PC-3 (cell line): ENCODE measurements at regions not wholly inside any gene's neighbourhood (a gene's known extent, or its start where the extent isn't known, plus 50 kb on each side); places are given as distances from the start of the nearest gene placed in this dataset.

Source experiments
- ATAC-seq: fragments of 200-7000 bp; cut with Tn5 transposase; 2 replicates; pipeline ENCODE4 v1.9.1; 2020; ENCODE audit warnings: mild to moderate bottlenecking, moderate library complexity
- BruUV-seq: library from RNA; stranded (reverse); fragments of 400-500 nt; replicated peaks from 2 replicates; lab custom pipeline; 2021; lab: Mats Ljungman, UMichigan
- CTCF ChIA-PET: fragments of 300-600 bp; sonication (Branson Sonifier 250); formaldehyde crosslinking; loops from one replicate; lab custom pipeline; 2022; ENCODE audit warnings: antibody characterized with exemption; lab: Charles Lee
- POLR2A ChIA-PET: fragments of 300-600 bp; sonication (Branson Sonifier 250); formaldehyde crosslinking; loops from one replicate; lab custom pipeline; 2022; ENCODE audit warnings: antibody characterized with exemption; ENCODE audit not compliant: unreplicated experiment; lab: Charles Lee
- DNase-seq: peaks from one replicate; pipeline ENCODE4 v3.0.0-alpha.2; 2015
- H2AFZ ChIP-seq: fragments of 300-600 bp; sonication (generic); 2 replicates; pipeline ENCODE4 v1.6.0; 2016; ENCODE audit warnings: antibody characterized with exemption, low read length
- H3F3A ChIP-seq: fragments of 300-600 bp; sonication (generic); one replicate; pipeline ENCODE4 v1.6.0; 2017; ENCODE audit warnings: antibody characterized with exemption, low read length, control low read depth, mild to moderate bottlenecking; ENCODE audit not compliant: unreplicated experiment
- H3K27ac ChIP-seq: fragments of 300-600 bp; sonication (generic); 2 replicates; pipeline ENCODE4 v1.5.1; 2016; ENCODE audit warnings: mild to moderate bottlenecking, low read length
- H3K27me3 ChIP-seq: fragments of 300-600 bp; sonication (generic); 2 replicates; pipeline ENCODE4 v1.6.1; 2016; ENCODE audit warnings: low read length, mixed read lengths
- H3K36me3 ChIP-seq: fragments of 300-600 bp; sonication (generic); 2 replicates; pipeline ENCODE4 v1.6.1; 2016; ENCODE audit warnings: low read depth, mixed run types, low read length, mixed read lengths
- H3K4me1 ChIP-seq: fragments of 300-600 bp; sonication (generic); 2 replicates; pipeline ENCODE4 v1.5.1; 2016; ENCODE audit warnings: low read length; ENCODE audit not compliant: insufficient read depth
- H3K4me2 ChIP-seq: fragments of 300-600 bp; sonication (generic); 2 replicates; pipeline ENCODE4 v1.6.0; 2016; ENCODE audit warnings: low read length
- H3K4me3 ChIP-seq: fragments of 300-600 bp; sonication (generic); 2 replicates; pipeline ENCODE4 v1.5.1; 2016; ENCODE audit warnings: mild to moderate bottlenecking, low read length, mixed read lengths
- H3K79me2 ChIP-seq: fragments of 300-600 bp; sonication (generic); 2 replicates; pipeline ENCODE4 v1.6.1; 2017; ENCODE audit warnings: low read length, mixed read lengths
- H3K9ac ChIP-seq: fragments of 300-600 bp; sonication (generic); 2 replicates; pipeline ENCODE4 v1.6.0; 2016; ENCODE audit warnings: mild to moderate bottlenecking, low read length
- H3K9me2 ChIP-seq: fragments of 300-600 bp; sonication (generic); replicated peaks from 2 replicates; pipeline ENCODE4 v1.6.1; 2016; ENCODE audit warnings: mixed run types, low read length, mixed read lengths
- H3K9me3 ChIP-seq: fragments of 300-600 bp; sonication (generic); 2 replicates; pipeline ENCODE4 v1.6.1; 2016; ENCODE audit warnings: low read length, mixed read lengths
- H4K20me1 ChIP-seq: fragments of 300-600 bp; sonication (generic); 2 replicates; pipeline ENCODE4 v1.6.1; 2016; ENCODE audit warnings: low read length, mixed read lengths
- CTCF ChIP-seq: fragments of 300-600 bp; sonication (generic); conservative IDR thresholded peaks from 2 replicates; pipeline ENCODE4 v1.5.1; 2017; ENCODE audit warnings: antibody characterized with exemption, low read depth, mild to moderate bottlenecking, low read length
- EZH2 ChIP-seq: fragments of 300-600 bp; sonication (generic); IDR thresholded peaks from one replicate; pipeline ENCODE4 v1.6.1; 2017; ENCODE audit warnings: antibody characterized with exemption, mild to moderate bottlenecking, low read length; ENCODE audit not compliant: unreplicated experiment
- EZH2phosphoT487 ChIP-seq: fragments of 300-600 bp; sonication (generic); IDR thresholded peaks from 2 replicates; pipeline ENCODE4 v1.6.1; 2018; ENCODE audit warnings: mild to moderate bottlenecking, antibody characterized with exemption, low read length, borderline replicate concordance
- intact Hi-C: fragments of 100-400 bp; cut with micrococcal nuclease; formaldehyde crosslinking; loops from 2 replicates; pipeline ENCODE4 v1.9.0; 2023

- DNase-seq: no peak
- Histone ChIP-seq H3F3A (no peaks in the 10 kb centered on the region), H3K9me3 (no peaks in the 10 kb centered on the region), H2AFZ (no peak overlapping the region), H3K4me3 (no peak overlapping the region), H3K36me3 (no peaks in the 10 kb centered on the region), H3K79me2 (no peaks in the 10 kb centered on the region), H3K27ac (no peak overlapping the region), H3K4me1 (no peaks in the 10 kb centered on the region), H4K20me1 (no peaks in the 10 kb centered on the region), H3K9me2 (no peaks in the 10 kb centered on the region), H3K27me3 (no peaks in the 10 kb centered on the region), H3K4me2 (no peak overlapping the region), H3K9ac (no peak overlapping the region)
- no peak for ATAC-seq
- ChIA-PET CTCF (no interaction called here), POLR2A (no interaction called here)
- TF ChIP-seq EZH2: no peak
- no peak for TF ChIP-seq EZH2phosphoT487
- TF ChIP-seq CTCF: no peak
- intact Hi-C loops: no loop called here
- no TSS peak for BruUV-seq
Measured at GRCh38 chr2:234320066-234320465, 176.8 kb downstream of the ARL4C start.

GRCh38 chr2:234318361-234318760, 178.5 kb downstream of the ARL4C start:
- Histone ChIP-seq H3K9ac (no peak overlapping the region), H3K4me1 (no peaks in the 10 kb centered on the region), H3K27ac (no peak overlapping the region), H3K4me2 (no peak overlapping the region), H3K36me3 (no peaks in the 10 kb centered on the region), H3K4me3 (no peak overlapping the region), H3K9me2 (no peaks in the 10 kb centered on the region), H3K79me2 (no peaks in the 10 kb centered on the region), H3K9me3 (no peaks in the 10 kb centered on the region), H4K20me1 (no peaks in the 10 kb centered on the region), H3F3A (no peaks in the 10 kb centered on the region), H3K27me3 (no peaks in the 10 kb centered on the region), H2AFZ (no peak overlapping the region)
- ATAC-seq: no peak
- no peak for DNase-seq
- intact Hi-C loops: no loop called here
- no peak for TF ChIP-seq EZH2
- TF ChIP-seq EZH2phosphoT487: no peak
- TF ChIP-seq CTCF: no peak
- BruUV-seq: no TSS peak
- POLR2A ChIA-PET: no interaction called here
- CTCF ChIA-PET: no interaction called here

DNA sequence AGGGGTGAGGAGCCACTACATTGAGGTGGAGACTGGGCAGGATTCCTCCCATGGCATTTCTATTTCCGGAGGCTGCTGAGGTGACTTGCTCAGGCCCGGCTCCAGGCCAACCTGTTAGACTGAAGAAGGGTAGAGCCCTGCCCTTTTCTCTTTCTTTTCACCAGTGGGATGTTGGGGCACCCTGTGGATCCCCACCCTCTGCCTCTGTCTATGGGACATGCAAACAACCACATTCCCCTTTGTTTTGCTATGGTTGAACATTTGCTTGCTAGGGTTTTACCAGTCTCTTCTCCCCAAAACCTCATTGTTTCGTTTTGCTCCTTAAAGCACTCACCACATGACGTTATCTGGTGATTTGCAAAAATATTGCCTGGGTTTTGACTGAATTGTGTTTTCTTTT, 183.3 kb downstream of the ARL4C start:
- CTCF ChIA-PET: no interaction called here
- no peaks in the 10 kb centered on the region for H3K9me2 ChIP-seq
- DNase-seq (no peak), ATAC-seq (no peak)
- no peak overlapping the region for H3K9ac ChIP-seq
- no peak overlapping the region for H2AFZ ChIP-seq
- no peak overlapping the region for H3K4me2 ChIP-seq
- H3K36me3 ChIP-seq: no peaks in the 10 kb centered on the region
- H3K27me3 ChIP-seq: no peaks in the 10 kb centered on the region
- no peaks in the 10 kb centered on the region for H3K79me2 ChIP-seq
- no peaks in the 10 kb centered on the region for H3K9me3 ChIP-seq
- H3K27ac ChIP-seq: no peak overlapping the region
- no peaks in the 10 kb centered on the region for H4K20me1 ChIP-seq
- H3K4me1 ChIP-seq: peaks cover 8% of the 10 kb centered on the region
- BruUV-seq: no TSS peak
- no peak overlapping the region for H3K4me3 ChIP-seq
- intact Hi-C loops: no loop called here
- POLR2A ChIA-PET: no interaction called here
- no peaks in the 10 kb centered on the region for H3F3A ChIP-seq
- TF ChIP-seq EZH2phosphoT487: no peak
